ENCODE measurements at regions not wholly inside any gene's neighbourhood (a gene's known extent, or its start where the extent isn't known, plus 50 kb on each side); places are given as distances from the start of the nearest gene placed in this dataset.

DNA sequence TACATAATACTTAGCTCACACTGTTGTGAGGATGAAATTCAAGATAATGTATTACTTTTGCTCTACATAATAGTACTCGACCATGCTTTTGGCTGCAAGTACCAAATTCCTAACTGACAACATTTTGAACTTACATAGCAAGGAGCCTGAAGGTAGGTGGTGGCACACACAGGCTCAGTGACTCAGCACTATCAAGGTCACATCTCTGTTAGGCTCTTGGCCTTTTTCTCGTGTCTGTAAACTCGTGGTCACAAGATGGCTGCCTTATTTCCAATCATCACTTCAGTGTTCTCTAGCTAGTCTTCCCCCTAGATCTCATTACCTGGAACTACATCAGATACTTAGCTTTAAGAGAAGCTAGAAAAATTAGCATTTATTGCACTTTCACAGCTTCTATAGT is 61.4 kb upstream of the ABCB5 start:
- TF ChIP-seq, protein P1, sequence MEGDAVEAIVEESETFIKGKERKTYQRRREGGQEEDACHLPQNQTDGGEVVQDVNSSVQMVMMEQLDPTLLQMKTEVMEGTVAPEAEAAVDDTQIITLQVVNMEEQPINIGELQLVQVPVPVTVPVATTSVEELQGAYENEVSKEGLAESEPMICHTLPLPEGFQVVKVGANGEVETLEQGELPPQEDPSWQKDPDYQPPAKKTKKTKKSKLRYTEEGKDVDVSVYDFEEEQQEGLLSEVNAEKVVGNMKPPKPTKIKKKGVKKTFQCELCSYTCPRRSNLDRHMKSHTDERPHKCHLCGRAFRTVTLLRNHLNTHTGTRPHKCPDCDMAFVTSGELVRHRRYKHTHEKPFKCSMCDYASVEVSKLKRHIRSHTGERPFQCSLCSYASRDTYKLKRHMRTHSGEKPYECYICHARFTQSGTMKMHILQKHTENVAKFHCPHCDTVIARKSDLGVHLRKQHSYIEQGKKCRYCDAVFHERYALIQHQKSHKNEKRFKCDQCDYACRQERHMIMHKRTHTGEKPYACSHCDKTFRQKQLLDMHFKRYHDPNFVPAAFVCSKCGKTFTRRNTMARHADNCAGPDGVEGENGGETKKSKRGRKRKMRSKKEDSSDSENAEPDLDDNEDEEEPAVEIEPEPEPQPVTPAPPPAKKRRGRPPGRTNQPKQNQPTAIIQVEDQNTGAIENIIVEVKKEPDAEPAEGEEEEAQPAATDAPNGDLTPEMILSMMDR (IDR thresholded peaks at IDR 0.05) = no peak
- no peak for TF ChIP-seq POLR2A (IDR thresholded peaks at IDR 0.05)
- intact Hi-C loops (cut with DNase I) = no loop called here
- H3K9me3 ChIP-seq = no peaks in the 10 kb centered on the region
- WGBS, 2 donors = 65 to 67% methylated on average over 3 of the region's 3 CpGs
- DNase-seq = no peak
- no peaks in the 10 kb centered on the region for H3K4me1 ChIP-seq
- no peak for ATAC-seq
- no peak overlapping the region for H3K27ac ChIP-seq
- no peak overlapping the region for H3K4me3 ChIP-seq
- H3K27me3 ChIP-seq = no peaks in the 10 kb centered on the region
- H3K36me3 ChIP-seq (replicated peaks in 1 of 2; ENCODE audit: insufficient read depth in 1 of 2, low read depth in 2 of 2) = no peaks in the 10 kb centered on the region

DNA sequence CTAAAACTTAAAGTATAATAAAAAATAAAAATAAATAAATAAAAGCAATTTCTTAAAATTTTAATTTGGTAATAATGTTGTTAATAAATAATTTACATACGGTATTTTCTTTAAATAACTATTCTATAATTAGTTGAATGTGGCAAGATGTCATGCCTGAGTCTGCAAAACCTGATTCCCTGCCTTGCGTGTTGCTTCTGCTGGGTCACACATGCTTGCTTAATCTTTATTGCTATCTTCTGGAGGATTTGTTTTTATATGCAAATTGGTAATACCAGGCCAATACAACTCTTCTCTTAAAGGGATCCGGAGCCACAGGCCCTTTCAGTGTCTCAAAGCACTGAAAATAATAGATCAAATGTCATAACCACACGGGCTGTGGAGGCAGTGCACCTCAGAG is 59.4 kb upstream of the ABCB5 start:
- WGBS, 2 donors = 71 to 73% methylated on average over 4 of the region's 4 CpGs
- no peaks in the 10 kb centered on the region for H3K9me3 ChIP-seq
- intact Hi-C loops (cut with DNase I) = no loop called here
- DNase-seq (no peak), ATAC-seq (no peak)
- no peaks in the 10 kb centered on the region for H3K27me3 ChIP-seq
- no peak overlapping the region for H3K27ac ChIP-seq
- no peak for TF ChIP-seq POLR2A (IDR thresholded peaks at IDR 0.05)
- TF ChIP-seq, protein P1 (IDR thresholded peaks at IDR 0.05) = no peak
- H3K4me1 ChIP-seq = no peaks in the 10 kb centered on the region
- no peak overlapping the region for H3K4me3 ChIP-seq
- no peaks in the 10 kb centered on the region for H3K36me3 ChIP-seq (replicated peaks in 1 of 2; ENCODE audit: insufficient read depth in 1 of 2, low read depth in 2 of 2)

DNA sequence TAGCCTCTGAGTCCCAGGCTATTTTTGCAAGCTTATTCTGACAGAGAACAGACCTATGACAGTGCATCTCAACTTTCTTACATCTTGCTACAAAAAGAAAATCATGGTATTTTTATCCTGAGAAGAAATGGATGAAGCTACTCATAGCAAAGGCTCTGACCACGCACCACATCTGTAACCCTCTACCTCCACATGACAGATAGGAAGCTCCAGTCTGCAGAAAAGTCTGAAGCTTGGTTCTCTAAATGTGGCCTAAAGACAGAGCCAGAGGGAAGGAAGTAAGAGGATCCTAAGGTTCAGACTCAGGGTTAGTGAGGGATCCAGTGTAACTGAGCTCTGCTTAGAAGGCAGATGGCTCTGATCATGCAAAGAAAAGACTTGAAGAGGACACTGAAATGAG is 58.4 kb upstream of the ABCB5 start:
- Histone ChIP-seq H3K4me1 (no peaks in the 10 kb centered on the region), H3K36me3 (replicated peaks in 1 of 2; ENCODE audit: insufficient read depth in 1 of 2, low read depth in 2 of 2) (no peaks in the 10 kb centered on the region), H3K27ac (no peak overlapping the region), H3K9me3 (no peaks in the 10 kb centered on the region), H3K4me3 (no peak overlapping the region), H3K27me3 (no peaks in the 10 kb centered on the region)
- intact Hi-C loops (cut with DNase I) = no loop called here
- no peak for DNase-seq
- TF ChIP-seq, protein P1 (IDR thresholded peaks at IDR 0.05) = no peak
- TF ChIP-seq POLR2A (IDR thresholded peaks at IDR 0.05) = no peak
- ATAC-seq = no peak
- WGBS, 2 donors = 47 to 83% methylated on average over 1 of the region's 1 CpG

DNA sequence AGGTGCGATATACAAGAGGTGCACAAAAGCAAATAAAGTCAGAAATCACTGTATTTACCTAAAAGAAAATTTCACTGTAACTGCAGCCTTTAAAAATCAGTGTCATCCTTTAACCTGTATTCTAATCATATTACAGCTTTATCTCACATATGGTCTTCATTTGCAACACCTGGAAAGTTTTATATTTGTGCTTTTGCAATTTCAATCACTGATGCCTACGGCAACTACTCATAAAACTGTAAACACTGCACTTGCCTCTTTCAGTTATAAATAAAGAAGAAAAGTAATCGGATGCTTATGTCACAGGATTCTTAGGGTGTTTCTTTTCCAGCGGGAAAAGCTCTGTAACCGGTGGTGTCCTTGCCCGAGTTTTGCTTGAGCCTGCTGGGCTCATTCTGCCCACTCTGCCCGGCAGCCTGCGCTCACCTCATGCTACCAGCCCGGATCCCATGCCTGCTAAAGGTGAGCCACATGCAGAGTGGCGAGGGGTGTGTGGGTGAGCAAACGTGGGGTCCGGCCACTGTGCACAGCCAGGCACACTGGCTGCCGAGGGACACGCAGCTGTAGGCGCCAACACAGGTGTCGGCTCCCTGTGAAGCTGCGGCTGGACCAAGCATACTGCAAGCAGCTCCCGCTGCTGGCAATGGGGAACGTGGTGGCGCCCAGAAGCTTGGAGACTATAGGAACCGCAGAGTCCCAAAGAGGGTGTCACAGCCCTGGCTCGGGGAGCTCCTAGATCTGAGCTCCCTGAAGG is 56.3 kb upstream of the ABCB5 start:
- TF ChIP-seq, protein P1 (IDR thresholded peaks at IDR 0.05) = no peak
- TF ChIP-seq POLR2A (IDR thresholded peaks at IDR 0.05) = no peak
- Histone ChIP-seq H3K27me3 (no peaks in the 10 kb centered on the region), H3K4me3 (no peak overlapping the region), H3K9me3 (no peaks in the 10 kb centered on the region), H3K4me1 (no peaks in the 10 kb centered on the region), H3K36me3 (replicated peaks in 1 of 2; ENCODE audit: insufficient read depth in 1 of 2, low read depth in 2 of 2) (no peaks in the 10 kb centered on the region), H3K27ac (no peak overlapping the region)
- ATAC-seq (no peak), DNase-seq (no peak)
- intact Hi-C loops (cut with DNase I) = no loop called here
- 71 to 86% methylated on average over 10 to 13 of the region's 22 CpGs for WGBS, 2 donors

DNA sequence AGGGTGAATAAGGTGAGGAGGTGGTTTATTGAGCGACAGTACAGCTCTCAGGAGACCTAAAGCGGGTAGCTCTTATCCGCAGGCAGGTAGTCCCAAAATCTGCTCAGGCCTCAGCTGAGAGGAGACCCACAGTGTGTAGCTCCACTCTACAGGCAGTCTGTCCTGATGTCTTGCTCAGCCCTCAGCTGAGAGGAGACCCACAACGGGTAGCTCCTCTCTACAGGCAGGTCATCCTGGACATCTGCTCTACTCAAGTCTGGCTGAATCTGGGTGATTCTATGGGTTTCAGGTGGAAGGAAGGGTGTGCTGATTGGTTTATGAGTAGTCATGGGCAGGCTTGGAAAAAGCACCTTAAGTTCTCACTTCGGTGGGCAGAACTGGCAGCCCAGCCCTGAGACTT is 55.6 kb upstream of the ABCB5 start:
- H3K4me1 ChIP-seq = no peaks in the 10 kb centered on the region
- TF ChIP-seq, protein P1 (IDR thresholded peaks at IDR 0.05) = no peak
- no peak for TF ChIP-seq POLR2A (IDR thresholded peaks at IDR 0.05)
- DNase-seq (no peak), ATAC-seq (no peak)
- no peak overlapping the region for H3K27ac ChIP-seq
- no peaks in the 10 kb centered on the region for H3K36me3 ChIP-seq (replicated peaks in 1 of 2; ENCODE audit: insufficient read depth in 1 of 2, low read depth in 2 of 2)
- H3K9me3 ChIP-seq = no peaks in the 10 kb centered on the region
- no peaks in the 10 kb centered on the region for H3K27me3 ChIP-seq
- no peak overlapping the region for H3K4me3 ChIP-seq
- 80 to 91% methylated on average over 5 of the region's 5 CpGs for WGBS, 2 donors
- intact Hi-C loops (cut with DNase I) = no loop called here

Measured in body of pancreas (tissue), 4 donors.